NOMO-1 treated with DMSO at 0.1 percent for 48 hours (cell line): ENCODE measurements at regions not wholly inside any gene's neighbourhood (a gene's known extent, or its start where the extent isn't known, plus 50 kb on each side); places are given as distances from the start of the nearest gene placed in this dataset.
A peak's percentile ranks its signal among the peaks of the same experiment; 100 is the strongest.

Experiments
- DNase-seq: peaks from one replicate; lab custom pipeline; 2025; ENCODE audit not compliant: unreplicated experiment; lab: John Stamatoyannopoulos, UW

GRCh38 chr2:190783513-190784263 is 96.9 kb upstream of the GLS start:
- DNase-seq, result no peak

GRCh38 chr2:190785334-190785733 is 95.3 kb upstream of the GLS start:
- no peak for DNase-seq

GRCh38 chr2:190786404-190787166 is 94.0 kb upstream of the GLS start:
- no peak for DNase-seq

GRCh38 chr2:190787743-190788235 is 92.8 kb upstream of the GLS start:
- no peak for DNase-seq

GRCh38 chr2:190789074-190790004 is 91.3 kb upstream of the GLS start:
- no peak for DNase-seq

GRCh38 chr2:190791347-190791975 is 89.2 kb upstream of the GLS start:
- no peak for DNase-seq

GRCh38 chr2:190791976-190792575 is 88.5 kb upstream of the GLS start:
- DNase-seq, result no peak

GRCh38 chr2:190792956-190793888 is 87.4 kb upstream of the GLS start:
- no peak for DNase-seq

GRCh38 chr2:190794377-190794776 is 86.2 kb upstream of the GLS start:
- DNase-seq, result no peak

GRCh38 chr2:190794790-190795189 is 85.8 kb upstream of the GLS start:
- no peak for DNase-seq

GRCh38 chr2:190795686-190796085 is 84.9 kb upstream of the GLS start:
- DNase-seq, result no peak

- no peak for DNase-seq
Observed at GRCh38 chr2:190799999-190800398, 80.6 kb upstream of the GLS start.

- DNase-seq, result no peak
Observed at GRCh38 chr2:190800528-190800927, 80.1 kb upstream of the GLS start.

- DNase-seq, result no peak
Observed at GRCh38 chr2:190802129-190802528, 78.5 kb upstream of the GLS start.

- DNase-seq, result peak; percentile 61
Observed at GRCh38 chr2:190802626-190803209, 77.9 kb upstream of the GLS start.

GRCh38 chr2:190804182-190804795 is 76.3 kb upstream of the GLS start:
- DNase-seq, result no peak

GRCh38 chr2:190805126-190805525 is 75.5 kb upstream of the GLS start:
- DNase-seq, result no peak

GRCh38 chr2:190805843-190806242 is 74.8 kb upstream of the GLS start:
- DNase-seq, result no peak
